GM19238 (cell line): ENCODE measurements at regions not wholly inside any gene's neighbourhood (a gene's known extent, or its start where the extent isn't known, plus 50 kb on each side); places are given as distances from the start of the nearest gene placed in this dataset.

Experiments used
- DNase-seq: peaks from one replicate; pipeline ENCODE4 v3.0.0; 2011; ENCODE audit warnings: low spot score; ENCODE audit not compliant: insufficient read length

DNA sequence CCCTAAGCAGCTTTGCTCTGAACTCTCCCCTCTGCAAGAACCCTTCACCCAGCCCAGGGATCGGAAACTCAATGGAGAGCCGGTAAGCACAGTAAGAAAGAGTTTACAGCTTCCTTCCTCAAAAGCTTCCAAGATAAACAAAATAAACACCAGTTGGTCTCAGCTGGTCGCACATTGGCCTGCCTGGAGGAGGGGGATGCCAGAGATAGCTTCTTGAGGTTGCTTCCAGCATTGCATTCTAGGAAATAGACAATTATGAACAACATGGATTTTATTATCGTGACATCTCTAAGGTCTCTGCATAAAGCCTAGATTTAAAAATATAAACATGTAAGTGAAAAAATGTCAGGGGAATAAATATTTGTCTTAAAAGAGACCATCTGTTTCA, 141.5 kb upstream of the PKDCC start:
- no peak for DNase-seq

GRCh38 chr2:41907141-41907540, 140.7 kb upstream of the PKDCC start:
- no peak for DNase-seq

DNA sequence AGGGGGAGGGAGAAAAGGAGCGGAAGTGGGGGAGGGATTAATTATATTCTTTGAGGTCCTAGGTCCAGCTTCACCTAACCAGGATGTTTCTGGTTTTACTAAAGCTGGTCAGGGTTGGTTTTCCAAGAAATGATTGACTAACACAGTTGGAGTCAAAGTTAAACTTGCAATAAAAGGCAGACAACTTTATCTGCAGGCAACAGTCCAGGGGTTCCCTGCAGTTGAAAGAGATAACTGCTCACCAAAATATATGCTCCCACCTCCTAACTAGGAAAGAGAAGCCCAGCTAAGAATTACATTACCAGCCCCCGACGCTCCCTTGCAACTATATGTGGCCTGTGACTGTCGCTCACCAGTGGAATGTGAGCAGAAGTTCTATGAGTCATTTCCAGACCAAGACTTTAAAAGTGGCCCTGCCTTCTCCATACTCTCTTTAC, 140.0 kb upstream of the PKDCC start:
- DNase-seq: no peak

DNA sequence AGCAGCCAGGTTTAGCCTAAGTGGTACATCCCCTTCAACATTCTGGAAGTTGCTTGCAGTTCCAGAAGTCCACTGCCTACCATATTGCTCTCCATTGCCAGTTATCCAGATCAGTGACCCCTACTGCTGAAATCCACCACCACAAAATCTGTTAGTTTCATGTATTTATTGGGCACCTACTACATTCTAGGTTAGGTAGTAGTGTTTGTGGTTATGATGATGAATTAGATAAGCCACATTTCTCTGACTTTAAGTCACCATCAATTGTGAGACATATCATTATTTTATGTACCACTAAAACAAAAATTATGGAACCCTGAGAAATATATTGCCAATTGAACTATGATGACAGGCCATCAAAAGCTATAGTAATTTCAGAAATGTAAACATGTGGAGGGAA, 139.5 kb upstream of the PKDCC start:
- no peak for DNase-seq

DNA sequence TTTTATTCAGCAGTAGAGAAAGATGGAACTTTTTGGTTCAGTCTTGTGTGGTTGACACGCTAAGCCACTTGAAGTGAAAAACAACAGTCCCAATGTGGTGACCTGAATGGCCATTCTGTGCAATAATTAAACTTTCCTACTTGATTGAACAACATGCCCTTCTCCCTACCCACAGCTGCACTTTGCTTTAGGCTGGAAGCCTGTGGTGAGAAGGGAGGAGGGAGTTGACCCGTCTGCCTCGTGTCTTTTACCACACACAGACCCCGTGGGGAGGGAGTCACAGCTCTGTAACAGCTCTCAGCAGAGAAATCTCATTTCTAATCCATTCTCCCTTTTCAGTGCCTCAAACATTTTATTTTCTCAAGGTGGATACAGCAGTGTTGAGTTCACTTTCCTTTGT, 138.2 kb upstream of the PKDCC start:
- no peak for DNase-seq

DNA sequence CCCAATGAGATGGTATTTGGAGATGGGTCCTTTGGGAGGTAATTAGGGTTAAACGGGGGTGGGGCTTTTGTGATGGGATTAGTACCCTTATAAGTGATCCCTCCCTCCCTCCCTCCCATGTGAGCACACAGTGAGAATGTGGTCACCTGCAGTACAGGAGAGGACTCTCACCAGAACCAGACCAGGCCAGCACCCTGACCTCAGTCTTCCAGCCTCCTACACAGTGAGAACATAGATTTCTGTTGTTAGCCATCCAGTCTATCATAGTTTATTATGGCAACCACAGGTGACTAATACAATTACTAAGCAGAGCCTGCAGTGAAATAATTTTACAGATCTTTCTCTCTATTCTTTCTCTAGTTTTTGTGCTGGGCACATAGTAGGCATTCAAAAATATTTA, 137.7 kb upstream of the PKDCC start:
- no peak for DNase-seq

- no peak for DNase-seq
These were observed 136.8 kb upstream of the PKDCC start for GRCh38 chr2:41911033-41911432.

DNA sequence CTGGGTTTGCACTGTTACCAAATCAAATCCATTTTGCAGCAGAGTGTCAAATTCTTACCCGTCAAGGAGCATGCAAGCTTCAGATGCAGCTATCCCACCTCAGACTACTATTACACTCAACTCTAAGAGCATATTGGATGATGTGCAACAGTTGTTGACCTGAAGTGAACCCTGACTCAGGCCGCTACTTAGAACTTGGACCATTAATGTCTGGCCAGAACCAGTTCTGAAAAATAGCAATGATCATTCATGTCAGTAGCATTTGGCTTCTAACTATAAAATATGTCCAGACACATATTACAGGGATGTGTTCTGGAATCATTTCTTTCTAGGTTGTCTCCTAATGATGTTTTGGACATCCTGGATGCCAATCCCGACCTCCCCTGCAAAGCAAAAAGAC, 135.5 kb upstream of the PKDCC start:
- no peak for DNase-seq

DNA sequence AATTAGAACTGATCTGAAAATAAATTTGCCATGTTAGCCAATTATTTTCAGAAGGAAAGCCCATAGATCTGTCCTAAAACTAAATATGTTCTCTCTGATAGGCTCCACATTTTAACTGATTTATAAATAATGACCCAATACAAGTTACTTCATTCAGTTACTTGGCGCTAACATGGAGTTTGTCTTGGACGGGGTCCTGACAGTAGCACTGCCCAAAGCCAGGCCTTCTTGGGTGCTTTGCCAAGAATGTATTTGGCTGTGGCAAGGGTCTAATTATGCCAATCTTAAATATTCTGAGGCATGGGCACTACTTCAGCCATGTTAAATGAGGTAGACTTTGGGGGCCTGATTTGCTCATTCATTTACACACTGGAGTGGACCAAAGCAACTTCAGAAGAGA, 135.0 kb upstream of the PKDCC start:
- no peak for DNase-seq

DNA sequence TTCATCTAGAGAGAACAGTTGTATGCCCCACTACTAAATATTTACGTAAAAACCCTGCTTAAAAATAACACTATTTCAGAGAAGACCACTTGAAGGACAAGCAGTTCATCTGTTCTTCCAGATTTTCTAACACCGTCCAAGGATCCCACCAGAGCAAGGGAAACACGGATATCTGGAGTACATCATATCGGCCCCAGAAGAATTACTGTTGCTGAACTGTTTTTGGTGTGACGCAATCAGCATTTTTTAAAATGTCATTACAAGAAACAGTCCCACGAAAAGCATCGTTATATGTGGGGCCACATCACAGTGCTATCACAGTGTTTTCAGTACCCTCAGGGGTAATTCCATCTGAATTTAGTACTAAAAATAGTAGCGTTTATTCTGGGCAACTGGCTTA, 134.5 kb upstream of the PKDCC start:
- DNase-seq: no peak

DNA sequence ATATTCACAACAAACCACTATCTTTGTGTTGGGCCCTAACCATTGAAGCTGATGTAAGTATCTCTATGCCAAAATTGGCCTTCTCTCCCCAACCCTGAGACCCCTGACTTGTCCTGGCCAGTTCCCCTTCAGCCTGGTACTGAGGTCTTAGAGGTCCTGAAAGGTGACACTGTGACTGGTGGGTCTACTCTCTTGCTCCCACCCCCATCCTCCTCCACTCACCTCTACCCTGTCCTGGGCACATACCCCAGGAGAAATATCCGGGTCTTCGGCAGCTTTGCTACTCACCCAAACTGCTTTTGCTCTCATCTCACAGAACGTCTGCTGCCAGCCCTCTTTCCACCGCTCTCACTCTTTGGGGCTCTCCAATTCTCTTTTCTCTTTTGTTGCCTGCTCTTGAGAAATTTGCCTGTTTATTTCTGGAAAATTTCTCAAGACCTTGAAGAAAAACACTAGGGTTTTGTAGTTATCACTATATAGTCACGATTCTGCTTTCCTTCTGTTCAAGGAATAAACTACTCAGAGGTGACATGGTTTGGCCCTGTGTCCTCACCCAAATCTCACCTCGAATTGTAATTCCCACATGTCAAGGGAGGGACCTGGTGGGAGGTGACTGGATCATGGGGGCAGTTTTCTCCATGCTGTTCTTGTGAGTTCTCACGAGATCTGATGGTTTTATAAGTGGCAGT, 133.8 kb upstream of the PKDCC start:
- DNase-seq: no peak

- DNase-seq: no peak
These were observed 132.9 kb upstream of the PKDCC start for GRCh38 chr2:41914936-41915335.

DNA sequence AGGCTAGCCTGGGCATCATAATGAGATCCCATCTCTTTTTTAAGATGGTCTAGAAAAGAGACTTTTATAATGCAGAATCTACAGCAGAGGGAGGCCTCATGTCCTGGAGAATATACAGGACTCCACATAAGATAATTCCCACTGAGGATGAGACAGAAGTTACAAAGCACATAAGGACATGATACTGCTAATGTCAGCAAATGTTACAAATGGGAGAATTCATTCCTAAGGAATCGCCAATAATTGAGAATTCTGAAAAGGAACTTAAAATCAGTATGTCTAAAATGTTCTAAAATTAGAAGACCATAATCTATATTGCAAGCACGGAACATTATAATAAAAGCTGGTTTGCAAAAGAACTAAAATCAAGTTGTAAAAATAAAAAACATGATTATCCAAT, 131.6 kb upstream of the PKDCC start:
- no peak for DNase-seq

- no peak for DNase-seq
These were observed 130.2 kb upstream of the PKDCC start for GRCh38 chr2:41917587-41917986.

- DNase-seq: no peak
These were observed 128.7 kb upstream of the PKDCC start for GRCh38 chr2:41919135-41919534.

DNA sequence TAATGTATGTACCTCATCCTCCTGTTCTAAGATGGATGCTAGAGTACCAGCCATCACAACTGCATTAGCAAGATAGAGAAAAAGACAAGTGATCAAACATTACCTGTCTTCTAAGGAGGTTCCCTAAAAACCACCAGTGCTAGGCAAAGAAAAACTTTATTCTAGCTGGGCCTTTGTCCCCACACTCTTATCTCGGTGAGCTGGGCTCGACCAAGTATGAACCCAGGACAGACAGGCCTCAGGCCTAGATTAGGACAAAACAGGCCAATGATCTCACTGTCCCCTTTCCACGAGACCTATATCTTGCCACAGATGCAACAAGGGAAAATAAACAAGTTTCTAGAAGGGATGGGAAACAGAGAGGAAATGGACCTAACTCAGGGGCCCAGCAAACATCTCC, 127.6 kb upstream of the PKDCC start:
- no peak for DNase-seq

GRCh38 chr2:41920812-41921211, 127.0 kb upstream of the PKDCC start:
- no peak for DNase-seq

GRCh38 chr2:41922177-41922576, 125.6 kb upstream of the PKDCC start:
- no peak for DNase-seq

GRCh38 chr2:41923156-41923786, 124.5 kb upstream of the PKDCC start:
- no peak for DNase-seq

DNA sequence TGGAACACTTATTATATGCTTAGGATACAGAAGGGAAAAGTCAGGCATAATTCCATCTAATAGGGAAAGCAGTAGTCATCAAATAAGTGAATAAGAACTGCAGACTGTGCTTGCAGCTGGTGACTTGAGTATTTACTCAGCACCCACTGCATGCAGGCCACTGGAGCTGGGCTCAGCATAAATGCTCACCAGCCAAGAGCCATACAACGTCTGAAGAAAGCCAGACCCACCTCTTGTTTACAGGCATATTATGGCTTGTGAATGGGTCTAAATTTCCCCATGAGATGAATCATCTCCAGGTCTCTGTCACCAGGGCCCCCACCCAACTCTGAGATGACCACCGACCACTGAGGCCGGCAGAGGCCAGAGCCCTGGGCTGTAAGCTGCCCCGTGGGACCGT, 123.8 kb upstream of the PKDCC start:
- no peak for DNase-seq

GRCh38 chr2:41924709-41925408, 123.0 kb upstream of the PKDCC start:
- DNase-seq: no peak

DNA sequence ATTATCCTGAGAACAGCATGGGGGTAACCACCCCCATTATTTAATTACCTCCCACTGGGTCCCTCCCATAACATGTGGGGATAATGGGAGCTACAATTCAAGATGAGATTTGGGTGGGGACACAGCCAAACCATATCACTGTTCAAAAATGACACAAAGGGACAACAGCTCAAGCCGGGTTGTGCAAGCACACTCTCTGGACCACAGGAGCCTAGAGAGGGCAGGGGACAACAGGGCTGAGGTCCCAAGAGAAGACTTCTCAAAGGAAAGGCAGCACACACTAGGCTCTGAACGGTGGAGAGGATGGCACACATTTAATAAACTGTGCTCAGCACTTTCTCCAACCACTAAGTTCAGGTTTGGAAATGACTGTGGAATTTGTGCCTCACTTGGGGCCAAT, 122.1 kb upstream of the PKDCC start:
- DNase-seq: no peak
